ENCODE measurements at regions not wholly inside any gene's neighbourhood (a gene's known extent, or its start where the extent isn't known, plus 50 kb on each side); places are given as distances from the start of the nearest gene placed in this dataset.

DNA sequence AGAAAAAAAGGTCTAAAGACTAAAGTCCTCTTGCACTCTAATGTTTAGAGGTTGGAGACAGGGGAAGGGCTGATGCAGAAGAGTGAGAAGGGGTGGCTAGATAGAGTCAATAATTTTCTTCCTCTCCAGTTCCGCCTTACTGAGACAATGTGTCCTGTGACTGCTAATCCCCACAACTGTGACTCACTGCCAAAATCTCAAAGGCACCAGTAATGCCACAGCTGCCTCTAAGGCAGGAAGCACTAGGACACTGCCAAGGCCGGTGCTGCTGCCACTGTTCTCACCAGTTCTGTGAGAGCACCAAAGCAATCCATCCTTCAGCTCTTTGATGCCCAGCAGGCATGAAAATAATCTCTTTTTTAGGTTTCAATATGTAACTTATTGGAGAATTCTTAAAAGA lies 701.9 kb upstream of the MAP3K7 start:
- H3K4me3 ChIP-seq (replicated peaks in 1 of 4; ENCODE audit: control extremely low read depth in 1 of 4, insufficient read depth in 1 of 4, low read depth in 3 of 4, low read length in 4 of 4): no peak overlapping the region
- H3K4me2 ChIP-seq (ENCODE audit: extremely low read depth, insufficient read depth, low read length): no peak overlapping the region
- no peak for DNase-seq (ENCODE audit: low read depth in 2 of 2)
- no peak overlapping the region for H3K27ac ChIP-seq (ENCODE audit: insufficient read depth, low read length)
- H3K27me3 ChIP-seq (ENCODE audit: control insufficient read depth, insufficient read depth, low read length): no peaks in the 10 kb centered on the region
- H3K9me3 ChIP-seq (ENCODE audit: control insufficient read depth, insufficient read depth, low read depth, low read length): no peaks in the 10 kb centered on the region
- no peaks in the 10 kb centered on the region for H3K36me3 ChIP-seq (ENCODE audit: control insufficient read depth, insufficient read depth, low read length)
- TF ChIP-seq EZH2 (IDR thresholded peaks at IDR 0.05; ENCODE audit: low read length, missing control alignments): no peak
- TF ChIP-seq, protein P1, sequence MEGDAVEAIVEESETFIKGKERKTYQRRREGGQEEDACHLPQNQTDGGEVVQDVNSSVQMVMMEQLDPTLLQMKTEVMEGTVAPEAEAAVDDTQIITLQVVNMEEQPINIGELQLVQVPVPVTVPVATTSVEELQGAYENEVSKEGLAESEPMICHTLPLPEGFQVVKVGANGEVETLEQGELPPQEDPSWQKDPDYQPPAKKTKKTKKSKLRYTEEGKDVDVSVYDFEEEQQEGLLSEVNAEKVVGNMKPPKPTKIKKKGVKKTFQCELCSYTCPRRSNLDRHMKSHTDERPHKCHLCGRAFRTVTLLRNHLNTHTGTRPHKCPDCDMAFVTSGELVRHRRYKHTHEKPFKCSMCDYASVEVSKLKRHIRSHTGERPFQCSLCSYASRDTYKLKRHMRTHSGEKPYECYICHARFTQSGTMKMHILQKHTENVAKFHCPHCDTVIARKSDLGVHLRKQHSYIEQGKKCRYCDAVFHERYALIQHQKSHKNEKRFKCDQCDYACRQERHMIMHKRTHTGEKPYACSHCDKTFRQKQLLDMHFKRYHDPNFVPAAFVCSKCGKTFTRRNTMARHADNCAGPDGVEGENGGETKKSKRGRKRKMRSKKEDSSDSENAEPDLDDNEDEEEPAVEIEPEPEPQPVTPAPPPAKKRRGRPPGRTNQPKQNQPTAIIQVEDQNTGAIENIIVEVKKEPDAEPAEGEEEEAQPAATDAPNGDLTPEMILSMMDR (conservative IDR thresholded peaks at IDR 0.05 in 1 of 2, IDR thresholded peaks at IDR 0.05 in 1 of 2; ENCODE audit: low read depth in 1 of 2, low read length in 2 of 2): no peak
- no peaks in the 10 kb centered on the region for H3K4me1 ChIP-seq (ENCODE audit: control insufficient read depth, extremely low read depth, insufficient read depth, low read length)
- no peaks in the 10 kb centered on the region for H3K79me2 ChIP-seq (ENCODE audit: control insufficient read depth, insufficient read depth, low read length)
- H3K9ac ChIP-seq (ENCODE audit: insufficient read depth, low read length): no peak overlapping the region
- no peak overlapping the region for H2AFZ ChIP-seq (ENCODE audit: low read length)
- no peaks in the 10 kb centered on the region for H4K20me1 ChIP-seq (ENCODE audit: control insufficient read depth, extremely low read depth, insufficient read depth, low read length)

DNA sequence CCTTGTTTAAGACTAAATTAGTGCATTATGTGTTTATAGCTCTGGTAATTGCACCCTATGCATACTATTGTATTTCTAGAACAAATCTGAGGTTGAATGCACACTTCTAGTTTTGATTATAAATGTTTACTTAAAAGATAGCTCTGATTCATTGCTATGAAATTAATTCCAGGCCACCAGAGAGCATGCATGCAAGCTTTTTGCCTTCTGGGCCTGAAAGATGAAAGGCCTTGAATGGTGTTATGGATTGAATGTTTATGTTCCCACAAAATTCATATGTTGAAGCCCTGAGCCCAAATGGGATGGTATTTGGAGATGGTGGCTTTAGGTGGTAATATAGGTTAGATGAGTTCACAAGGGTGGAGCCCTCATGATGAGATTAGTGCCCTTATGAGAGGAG lies 695.0 kb upstream of the MAP3K7 start:
- Histone ChIP-seq H3K36me3 (ENCODE audit: control insufficient read depth, insufficient read depth, low read length) (no peaks in the 10 kb centered on the region), H3K27me3 (ENCODE audit: control insufficient read depth, insufficient read depth, low read length) (no peaks in the 10 kb centered on the region), H4K20me1 (ENCODE audit: control insufficient read depth, extremely low read depth, insufficient read depth, low read length) (no peaks in the 10 kb centered on the region), H3K9ac (ENCODE audit: insufficient read depth, low read length) (no peak overlapping the region), H3K9me3 (ENCODE audit: control insufficient read depth, insufficient read depth, low read depth, low read length) (no peaks in the 10 kb centered on the region), H3K4me3 (replicated peaks in 1 of 4; ENCODE audit: control extremely low read depth in 1 of 4, insufficient read depth in 1 of 4, low read depth in 3 of 4, low read length in 4 of 4) (no peak overlapping the region), H3K4me2 (ENCODE audit: extremely low read depth, insufficient read depth, low read length) (no peak overlapping the region), H3K79me2 (ENCODE audit: control insufficient read depth, insufficient read depth, low read length) (no peaks in the 10 kb centered on the region), H2AFZ (ENCODE audit: low read length) (no peak overlapping the region), H3K27ac (ENCODE audit: insufficient read depth, low read length) (no peak overlapping the region), H3K4me1 (ENCODE audit: control insufficient read depth, extremely low read depth, insufficient read depth, low read length) (no peaks in the 10 kb centered on the region)
- DNase-seq (ENCODE audit: low read depth in 2 of 2): peak; percentile 20 to 62
- no peak for TF ChIP-seq EZH2 (IDR thresholded peaks at IDR 0.05; ENCODE audit: low read length, missing control alignments)
- TF ChIP-seq, protein P1 (conservative IDR thresholded peaks at IDR 0.05 in 1 of 2, IDR thresholded peaks at IDR 0.05 in 1 of 2; ENCODE audit: low read depth in 1 of 2, low read length in 2 of 2): no peak

DNA sequence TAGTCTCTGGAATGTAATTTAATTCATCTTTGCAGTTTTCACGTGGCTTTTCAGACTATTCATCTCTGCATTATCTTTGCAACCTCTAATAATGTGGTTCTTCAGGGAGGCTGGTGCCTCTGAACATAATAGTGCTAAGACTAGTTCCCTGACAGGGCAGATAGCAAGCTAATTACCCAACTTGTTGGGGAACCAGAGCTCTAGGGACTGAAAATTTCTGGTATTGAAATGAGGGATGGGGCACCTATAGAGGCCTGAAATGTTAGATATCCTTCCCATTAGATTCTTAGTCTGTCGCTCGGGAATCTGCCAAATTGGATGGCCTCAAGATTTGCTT lies 693.6 kb upstream of the MAP3K7 start:
- Histone ChIP-seq H3K79me2 (ENCODE audit: control insufficient read depth, insufficient read depth, low read length) (no peaks in the 10 kb centered on the region), H3K36me3 (ENCODE audit: control insufficient read depth, insufficient read depth, low read length) (no peaks in the 10 kb centered on the region), H3K4me3 (replicated peaks in 1 of 4; ENCODE audit: control extremely low read depth in 1 of 4, insufficient read depth in 1 of 4, low read depth in 3 of 4, low read length in 4 of 4) (no peak overlapping the region), H3K4me1 (ENCODE audit: control insufficient read depth, extremely low read depth, insufficient read depth, low read length) (no peaks in the 10 kb centered on the region), H4K20me1 (ENCODE audit: control insufficient read depth, extremely low read depth, insufficient read depth, low read length) (no peaks in the 10 kb centered on the region), H3K27ac (ENCODE audit: insufficient read depth, low read length) (no peak overlapping the region), H3K9ac (ENCODE audit: insufficient read depth, low read length) (no peak overlapping the region), H2AFZ (ENCODE audit: low read length) (no peak overlapping the region), H3K4me2 (ENCODE audit: extremely low read depth, insufficient read depth, low read length) (no peak overlapping the region), H3K27me3 (ENCODE audit: control insufficient read depth, insufficient read depth, low read length) (no peaks in the 10 kb centered on the region), H3K9me3 (ENCODE audit: control insufficient read depth, insufficient read depth, low read depth, low read length) (no peaks in the 10 kb centered on the region)
- DNase-seq (ENCODE audit: low read depth in 2 of 2): no peak
- TF ChIP-seq, protein P1 (conservative IDR thresholded peaks at IDR 0.05 in 1 of 2, IDR thresholded peaks at IDR 0.05 in 1 of 2; ENCODE audit: low read depth in 1 of 2, low read length in 2 of 2): no peak
- TF ChIP-seq EZH2 (IDR thresholded peaks at IDR 0.05; ENCODE audit: low read length, missing control alignments): no peak

All from fibroblast of lung (primary cell).